A673 (cell line): ENCODE measurements at regions not wholly inside any gene's neighbourhood (a gene's known extent, or its start where the extent isn't known, plus 50 kb on each side); places are given as distances from the start of the nearest gene placed in this dataset.

Experiments used
- BruUV-seq: library from RNA; stranded (reverse); fragments of 400-500 nt; replicated peaks from 2 replicates; lab custom pipeline; 2021; lab: Mats Ljungman, UMichigan
- CTCF ChIA-PET: fragments of 300-600 bp; sonication (Branson Sonifier 250); formaldehyde crosslinking; loops from one replicate; lab custom pipeline; 2022; ENCODE audit warnings: antibody characterized with exemption; lab: Charles Lee
- POLR2A ChIA-PET: fragments of 300-600 bp; sonication (Branson Sonifier 250); formaldehyde crosslinking; loops from one replicate; lab custom pipeline; 2022; ENCODE audit warnings: antibody characterized with exemption; ENCODE audit not compliant: low non-redundant PET; lab: Charles Lee
- DNase-seq: peaks from one replicate; pipeline ENCODE4 v3.0.0-alpha.2; 2015; ENCODE audit warnings: low spot score
- H3K27ac ChIP-seq: fragments of 200-600 bp; sonication (generic); 2 replicates; pipeline ENCODE4 v1.5.1; 2016; ENCODE audit warnings: mixed run types, low read depth, mild to moderate bottlenecking, mixed read lengths, antibody characterized with exemption, low read length; ENCODE audit not compliant: poor library complexity, severe bottlenecking
- H3K27me3 ChIP-seq: fragments of 200-600 bp; sonication (generic); replicated peaks from 2 replicates; pipeline ENCODE4 v1.6.1; 2017; ENCODE audit warnings: mixed run types, low read depth, mild to moderate bottlenecking, mixed read lengths, antibody characterized with exemption, low read length; ENCODE audit not compliant: insufficient read depth, poor library complexity
- H3K36me3 ChIP-seq: fragments of 200-600 bp; sonication (generic); 2 replicates; pipeline ENCODE4 v1.6.1; 2016; ENCODE audit warnings: mixed run types, mild to moderate bottlenecking, mixed read lengths, antibody characterized with exemption, low read length; ENCODE audit not compliant: insufficient read depth, poor library complexity, severe bottlenecking
- H3K4me1 ChIP-seq: fragments of 200-600 bp; sonication (generic); 2 replicates; pipeline ENCODE4 v1.6.1; 2017; ENCODE audit warnings: mixed run types, mild to moderate bottlenecking, mixed read lengths, antibody characterized with exemption, low read length; ENCODE audit not compliant: insufficient read depth, poor library complexity, severe bottlenecking
- H3K4me3 ChIP-seq: fragments of 200-600 bp; sonication (generic); 2 replicates; pipeline ENCODE4 v1.5.1; 2016; ENCODE audit warnings: low read depth, mixed run types, mild to moderate bottlenecking, mixed read lengths, low read length; ENCODE audit not compliant: poor library complexity, severe bottlenecking
- H3K9me3 ChIP-seq: fragments of 200-600 bp; sonication (generic); 2 replicates; pipeline ENCODE4 v1.6.1; 2016; ENCODE audit warnings: mixed run types, low read depth, mild to moderate bottlenecking, mixed read lengths, antibody characterized with exemption, low read length; ENCODE audit not compliant: poor library complexity, severe bottlenecking
- CTCF ChIP-seq: fragments of 300-800, 200-600 bp; sonication (generic); conservative IDR thresholded peaks from 2 replicates; pipeline ENCODE4 v1.5.1; 2017; ENCODE audit warnings: low read depth, mild to moderate bottlenecking, antibody characterized with exemption, low read length, moderate library complexity, mixed read lengths
- EZH2 ChIP-seq: fragments of 200-600 bp; sonication (generic); IDR thresholded peaks from 2 replicates; pipeline ENCODE4 v1.6.1; 2017; ENCODE audit warnings: borderline replicate concordance, low read depth, mild to moderate bottlenecking, mixed read lengths, antibody characterized with exemption, low read length; ENCODE audit not compliant: poor library complexity, severe bottlenecking
- intact Hi-C: fragments of 100-400 bp; cut with micrococcal nuclease; formaldehyde crosslinking; loops from one replicate; pipeline ENCODE4 v1.10.0; 2022; ENCODE audit not compliant: unreplicated experiment

- no peak for DNase-seq
- Histone ChIP-seq H3K36me3 (no peaks in the 10 kb centered on the region), H3K9me3 (no peaks in the 10 kb centered on the region), H3K4me3 (no peak overlapping the region), H3K27me3 (no peaks in the 10 kb centered on the region), H3K27ac (no peak overlapping the region), H3K4me1 (no peaks in the 10 kb centered on the region)
- POLR2A ChIA-PET: no interaction called here
- no TSS peak for BruUV-seq
- intact Hi-C loops: no loop called here
- CTCF ChIA-PET: no interaction called here
- TF ChIP-seq CTCF (no peak), EZH2 (no peak)
These were observed 158.3 kb upstream of the SEL1L start for GRCh38 chr14:81691931-81692330.

GRCh38 chr14:81694419-81694818 lies 160.8 kb upstream of the SEL1L start:
- CTCF ChIA-PET: no interaction called here
- intact Hi-C loops: no loop called here
- no peak for DNase-seq
- Histone ChIP-seq H3K4me1 (no peaks in the 10 kb centered on the region), H3K27ac (no peak overlapping the region), H3K27me3 (no peaks in the 10 kb centered on the region), H3K9me3 (no peaks in the 10 kb centered on the region), H3K4me3 (no peak overlapping the region), H3K36me3 (no peaks in the 10 kb centered on the region)
- BruUV-seq: no TSS peak
- POLR2A ChIA-PET: no interaction called here
- TF ChIP-seq CTCF: no peak
- no peak for TF ChIP-seq EZH2

GRCh38 chr14:81709681-81710080 lies 176.0 kb upstream of the SEL1L start:
- CTCF ChIA-PET: no interaction called here
- Histone ChIP-seq H3K36me3 (no peaks in the 10 kb centered on the region), H3K9me3 (no peaks in the 10 kb centered on the region), H3K27ac (no peak overlapping the region), H3K4me1 (no peaks in the 10 kb centered on the region), H3K4me3 (no peak overlapping the region), H3K27me3 (no peaks in the 10 kb centered on the region)
- no TSS peak for BruUV-seq
- TF ChIP-seq EZH2 (no peak), CTCF (no peak)
- intact Hi-C loops: loop anchor here (5.0 to 10.0 kb wide), 2 partner anchors 145 to 278 kb away; no protein-coding TSS in a partner anchor
- POLR2A ChIA-PET: no interaction called here
- no peak for DNase-seq
